CMK (cell line): ENCODE measurements at regions not wholly inside any gene's neighbourhood (a gene's known extent, or its start where the extent isn't known, plus 50 kb on each side); places are given as distances from the start of the nearest gene placed in this dataset.
"Not testable (repeated sequence)": the region's sequence is repeated elsewhere in the genome, so short reads cannot be mapped to it uniquely, and the experiment has no call there.

Experiments used
- DNase-seq: peaks from one replicate; pipeline ENCODE4 v3.0.0-alpha.2; 2010; ENCODE audit warnings: low read depth

DNA sequence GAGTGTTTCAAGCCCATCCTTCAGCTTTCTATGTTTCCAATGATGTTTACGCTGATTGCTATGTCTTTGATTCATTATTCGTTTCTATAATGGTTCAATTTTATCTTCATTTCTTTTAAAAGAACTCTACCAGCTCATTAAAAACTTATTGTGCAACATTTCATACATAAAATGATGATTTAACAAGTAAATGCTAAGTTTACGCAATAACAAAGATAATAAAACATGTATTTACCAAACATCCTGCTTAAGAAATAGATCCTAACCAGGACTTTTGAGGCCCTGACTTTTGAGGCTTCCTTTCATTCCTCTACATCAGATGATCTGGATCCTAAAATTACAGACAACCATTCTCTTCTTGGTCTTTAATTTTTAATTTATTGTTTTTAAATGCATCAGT is 86.5 kb upstream of the DLGAP1 start:
- no peak for DNase-seq

DNA sequence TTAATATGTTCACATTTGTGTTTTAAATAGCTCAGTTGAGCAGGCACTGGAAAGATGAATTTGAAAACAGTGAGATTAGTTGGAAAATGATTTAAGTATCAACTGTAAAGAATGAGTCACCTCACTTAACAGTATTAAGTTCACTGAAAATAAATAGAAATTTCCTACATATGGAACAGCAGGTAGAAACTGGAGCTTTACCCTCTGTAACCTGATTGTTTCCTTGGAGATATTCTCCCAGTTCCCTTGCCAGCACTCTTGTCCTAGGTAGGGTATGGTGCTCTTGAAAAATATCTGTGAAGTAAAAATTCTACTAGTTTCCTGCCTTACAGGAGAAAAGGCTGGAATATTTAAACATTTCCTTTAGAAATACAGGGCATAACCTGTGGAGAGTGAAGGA is 81.3 kb upstream of the DLGAP1 start:
- no peak for DNase-seq

DNA sequence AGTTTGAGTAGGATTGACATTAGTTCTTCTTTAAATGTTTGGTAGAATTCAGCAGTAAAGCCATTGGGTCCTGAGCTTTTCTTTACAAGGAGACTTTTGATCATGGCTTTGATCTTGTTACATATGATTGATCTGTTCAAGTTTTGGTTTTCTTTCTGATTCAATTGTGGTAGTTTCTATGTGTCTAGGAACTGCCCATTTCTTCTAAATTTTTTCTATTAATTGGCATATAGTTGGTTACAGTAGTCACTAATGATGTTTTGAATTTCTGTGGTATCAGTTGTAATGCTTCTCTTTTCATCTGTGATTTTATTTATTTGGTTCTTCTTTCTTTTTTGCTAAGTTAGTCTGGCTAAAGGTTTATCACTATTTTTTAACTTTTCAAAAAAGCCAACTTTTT is 73.3 kb upstream of the DLGAP1 start:
- no peak for DNase-seq

DNA sequence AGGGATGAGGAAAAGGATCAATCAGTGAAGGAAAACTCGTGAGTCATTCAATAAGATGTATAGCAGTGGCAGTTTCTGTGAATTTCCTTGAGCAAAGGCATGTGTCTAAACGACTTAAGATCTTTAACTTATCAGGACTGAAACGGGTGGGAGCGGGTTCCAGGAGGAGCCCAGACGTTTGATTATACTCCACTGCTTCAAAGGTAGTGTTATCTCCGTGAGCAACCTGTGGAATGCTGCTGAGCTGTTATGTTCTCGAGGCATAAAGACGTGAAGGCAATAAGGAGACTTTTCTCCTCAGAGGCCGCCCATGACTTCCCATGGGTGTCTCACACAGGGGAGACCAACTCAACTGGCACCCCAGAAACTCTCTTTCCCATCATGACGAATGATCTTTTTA is 72.7 kb upstream of the DLGAP1 start:
- DNase-seq: not testable (repeated sequence)

DNA sequence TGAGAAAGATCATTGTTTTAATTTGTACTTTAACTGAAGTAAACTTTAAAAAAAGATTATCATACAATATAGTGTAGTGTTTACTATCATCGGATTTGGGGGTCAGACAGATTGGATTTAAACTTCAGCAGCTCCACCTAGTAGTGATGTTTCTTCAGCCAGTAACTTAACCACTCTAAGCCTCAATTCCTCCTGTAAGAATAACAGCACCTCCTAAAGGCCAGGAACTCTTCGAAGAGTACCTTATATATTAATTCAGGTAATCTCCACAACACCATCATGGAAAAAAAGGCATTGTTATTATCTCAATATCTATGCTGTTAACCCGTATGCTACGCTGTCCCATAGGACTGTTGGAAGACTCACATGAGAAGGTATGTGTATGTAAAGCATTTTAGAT is 69.0 kb upstream of the DLGAP1 start:
- DNase-seq: no peak

GRCh38 chr18:4511166-4511565 is 56.1 kb upstream of the DLGAP1 start:
- DNase-seq: no peak

GRCh38 chr18:4510711-4511110 is 55.6 kb upstream of the DLGAP1 start:
- no peak for DNase-seq

DNA sequence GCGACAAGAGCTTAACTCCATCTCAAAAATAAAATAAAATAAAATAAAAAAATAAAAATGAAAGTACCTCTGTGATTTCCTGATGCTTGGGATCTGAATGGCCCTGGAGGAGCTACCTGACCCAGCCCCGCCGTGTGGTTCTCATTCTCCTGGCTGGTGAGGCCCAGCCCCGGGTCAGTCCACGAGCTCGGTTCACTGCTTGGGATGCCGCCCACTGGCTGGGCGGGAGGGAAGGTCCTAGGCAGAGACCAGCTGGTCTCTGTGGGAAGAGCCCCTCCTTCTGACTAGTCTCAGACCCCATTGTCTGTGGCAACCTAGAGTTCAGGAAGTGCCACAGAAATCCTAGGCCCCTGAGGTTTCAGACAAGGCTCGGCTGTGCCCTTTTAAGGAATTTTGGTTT is 55.1 kb upstream of the DLGAP1 start:
- DNase-seq: no peak
